HG03139 (cell line): ENCODE measurements at regions not wholly inside any gene's neighbourhood (a gene's known extent, or its start where the extent isn't known, plus 50 kb on each side); places are given as distances from the start of the nearest gene placed in this dataset.

Source experiments
- ATAC-seq: cut with Tn5 transposase; IDR thresholded peaks from one replicate; pipeline ENCODE4 v1.9.1; 2021; ENCODE audit not compliant: unreplicated experiment

GRCh38 chrX:68998716-68999115 is 166.5 kb downstream of the PJA1 start:
- ATAC-seq, result no peak

- no peak for ATAC-seq
Measured at GRCh38 chrX:68997911-68998310, 167.3 kb downstream of the PJA1 start.

GRCh38 chrX:68997511-68997910 is 167.7 kb downstream of the PJA1 start:
- ATAC-seq, result no peak

GRCh38 chrX:68995780-68996551 is 167.1 kb downstream of the EFNB1 start:
- no peak for ATAC-seq

GRCh38 chrX:68995386-68995779 is 166.6 kb downstream of the EFNB1 start:
- ATAC-seq, result no peak

GRCh38 chrX:68994891-68995255 is 166.1 kb downstream of the EFNB1 start:
- ATAC-seq, result no peak

- no peak for ATAC-seq
Measured at GRCh38 chrX:68994135-68994890, 165.5 kb downstream of the EFNB1 start.

GRCh38 chrX:68992821-68993397 is 164.1 kb downstream of the EFNB1 start:
- no peak for ATAC-seq

- ATAC-seq, result no peak
Measured at GRCh38 chrX:68991691-68992345, 163.0 kb downstream of the EFNB1 start.

- ATAC-seq, result no peak
Measured at GRCh38 chrX:68990948-68991347, 162.1 kb downstream of the EFNB1 start.

GRCh38 chrX:68989865-68990606 is 161.2 kb downstream of the EFNB1 start:
- ATAC-seq, result no peak

GRCh38 chrX:68989456-68989855 is 160.6 kb downstream of the EFNB1 start:
- ATAC-seq, result no peak

- ATAC-seq, result no peak
Measured at GRCh38 chrX:68988865-68989264, 160.0 kb downstream of the EFNB1 start.

- ATAC-seq, result no peak
Measured at GRCh38 chrX:68985135-68985755, 156.4 kb downstream of the EFNB1 start.

- ATAC-seq, result no peak
Measured at GRCh38 chrX:68983004-68983857, 154.4 kb downstream of the EFNB1 start.

- ATAC-seq, result no peak
Measured at GRCh38 chrX:68982476-68982875, 153.7 kb downstream of the EFNB1 start.

GRCh38 chrX:68980906-68981616 is 152.2 kb downstream of the EFNB1 start:
- ATAC-seq, result no peak

GRCh38 chrX:68978655-68979054 is 149.8 kb downstream of the EFNB1 start:
- ATAC-seq, result no peak

- no peak for ATAC-seq
Measured at GRCh38 chrX:68978255-68978654, 149.4 kb downstream of the EFNB1 start.
